KMS-11 (cell line): ENCODE measurements at regions not wholly inside any gene's neighbourhood (a gene's known extent, or its start where the extent isn't known, plus 50 kb on each side); places are given as distances from the start of the nearest gene placed in this dataset.

ENCODE experiments used
- H2AFZ ChIP-seq: fragments of 200-600 bp; sonication (generic); 2 replicates; pipeline ENCODE4 v1.6.1; 2016; ENCODE audit warnings: antibody characterized with exemption, mixed run types, low read depth
- H3K27ac ChIP-seq: fragments of 200-600 bp; sonication (generic); 2 replicates; pipeline ENCODE4 v1.6.1; 2016; ENCODE audit warnings: mild to moderate bottlenecking, mixed run types
- H3K27me3 ChIP-seq: fragments of 200-600 bp; sonication (generic); 2 replicates; pipeline ENCODE4 v1.6.1; 2017; ENCODE audit warnings: mild to moderate bottlenecking, low read depth, mixed run types, moderate library complexity; ENCODE audit not compliant: insufficient read depth
- H3K36me3 ChIP-seq: fragments of 200-600 bp; sonication (generic); 2 replicates; pipeline ENCODE4 v1.6.1; 2017; ENCODE audit warnings: mild to moderate bottlenecking, mixed run types; ENCODE audit not compliant: insufficient read depth
- H3K4me1 ChIP-seq: fragments of 200-600 bp; sonication (generic); 2 replicates; pipeline ENCODE4 v1.6.1; 2016; ENCODE audit warnings: mild to moderate bottlenecking, low read depth, mixed run types; ENCODE audit not compliant: poor library complexity, severe bottlenecking
- H3K4me2 ChIP-seq: fragments of 200-600 bp; sonication (generic); 2 replicates; pipeline ENCODE4 v1.7.0; 2016; ENCODE audit warnings: mild to moderate bottlenecking, mixed run types
- H3K4me3 ChIP-seq: fragments of 200-600 bp; sonication (generic); IDR thresholded peaks from 2 replicates; pipeline ENCODE4 v1.6.1; 2017; ENCODE audit warnings: low read depth, low read length, mixed read lengths; ENCODE audit not compliant: insufficient read depth
- H3K79me2 ChIP-seq: fragments of 200-600 bp; sonication (generic); 2 replicates; pipeline ENCODE4 v1.6.1; 2016; ENCODE audit warnings: low read depth, mixed run types; ENCODE audit not compliant: insufficient read depth
- H3K9ac ChIP-seq: fragments of 200-600 bp; sonication (generic); 2 replicates; pipeline ENCODE4 v1.6.1; 2016; ENCODE audit warnings: mild to moderate bottlenecking, mixed run types
- H4K20me1 ChIP-seq: fragments of 200-600 bp; sonication (generic); 2 replicates; pipeline ENCODE4 v1.6.1; 2016; ENCODE audit warnings: mild to moderate bottlenecking, mixed run types; ENCODE audit not compliant: insufficient read depth
- TF ChIP-seq, protein P1 (sequence below): fragments of 200-600 bp; sonication (generic); conservative IDR thresholded peaks from 2 replicates; pipeline ENCODE4 v1.6.1; 2017; ENCODE audit warnings: low read depth, mild to moderate bottlenecking, antibody characterized with exemption, low read length, moderate library complexity, mixed read lengths

DNA sequence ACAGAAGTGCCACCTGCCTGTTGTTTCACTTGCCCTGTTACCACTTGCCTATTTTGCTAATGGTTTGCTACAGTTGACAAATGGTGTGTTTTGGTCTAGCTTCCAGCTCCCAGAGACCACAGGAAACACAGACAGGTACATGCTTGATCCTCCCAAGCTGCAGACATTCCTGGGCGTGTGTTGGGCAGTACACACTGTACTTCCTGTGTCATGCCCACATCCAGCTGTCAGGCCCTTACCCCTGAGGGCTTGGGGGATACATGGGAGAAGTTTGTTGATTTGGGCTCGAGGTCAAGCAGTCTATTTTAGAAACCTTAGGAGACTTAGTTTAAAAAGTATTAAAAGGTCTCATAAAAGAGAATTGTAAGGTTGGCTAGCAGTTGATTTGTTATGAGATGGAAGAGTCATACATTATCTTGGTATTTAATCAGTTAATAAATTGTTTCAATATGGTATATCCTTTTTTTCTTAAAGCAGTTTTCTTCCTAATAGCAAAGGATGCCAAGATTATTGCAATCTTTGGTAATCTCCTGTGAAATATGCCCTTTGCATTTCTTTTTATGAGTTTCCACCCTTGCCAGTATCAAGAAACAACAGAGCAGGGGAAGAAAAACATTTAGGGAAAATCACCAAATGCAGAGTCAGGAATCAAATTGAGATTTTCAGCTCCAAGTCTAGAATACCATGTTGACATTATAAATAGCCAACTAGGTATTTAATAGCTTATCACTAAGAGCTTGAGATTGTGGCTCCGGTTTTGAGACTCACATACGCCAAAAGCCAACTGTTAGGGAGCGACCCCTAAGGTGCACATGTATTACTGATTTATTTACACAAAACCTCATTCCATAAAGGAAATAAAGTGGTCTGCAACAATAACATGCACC is 52.3 kb upstream of the CD180 start:
- Histone ChIP-seq H3K4me1 (no peaks in the 10 kb centered on the region), H3K9ac (no peak overlapping the region), H2AFZ (no peak overlapping the region), H3K27ac (no peak overlapping the region), H3K36me3 (no peaks in the 10 kb centered on the region), H3K4me3 (no peak overlapping the region), H3K79me2 (no peaks in the 10 kb centered on the region), H3K27me3 (no peaks in the 10 kb centered on the region), H3K4me2 (no peak overlapping the region), H4K20me1 (no peaks in the 10 kb centered on the region)
- TF ChIP-seq, protein P1, sequence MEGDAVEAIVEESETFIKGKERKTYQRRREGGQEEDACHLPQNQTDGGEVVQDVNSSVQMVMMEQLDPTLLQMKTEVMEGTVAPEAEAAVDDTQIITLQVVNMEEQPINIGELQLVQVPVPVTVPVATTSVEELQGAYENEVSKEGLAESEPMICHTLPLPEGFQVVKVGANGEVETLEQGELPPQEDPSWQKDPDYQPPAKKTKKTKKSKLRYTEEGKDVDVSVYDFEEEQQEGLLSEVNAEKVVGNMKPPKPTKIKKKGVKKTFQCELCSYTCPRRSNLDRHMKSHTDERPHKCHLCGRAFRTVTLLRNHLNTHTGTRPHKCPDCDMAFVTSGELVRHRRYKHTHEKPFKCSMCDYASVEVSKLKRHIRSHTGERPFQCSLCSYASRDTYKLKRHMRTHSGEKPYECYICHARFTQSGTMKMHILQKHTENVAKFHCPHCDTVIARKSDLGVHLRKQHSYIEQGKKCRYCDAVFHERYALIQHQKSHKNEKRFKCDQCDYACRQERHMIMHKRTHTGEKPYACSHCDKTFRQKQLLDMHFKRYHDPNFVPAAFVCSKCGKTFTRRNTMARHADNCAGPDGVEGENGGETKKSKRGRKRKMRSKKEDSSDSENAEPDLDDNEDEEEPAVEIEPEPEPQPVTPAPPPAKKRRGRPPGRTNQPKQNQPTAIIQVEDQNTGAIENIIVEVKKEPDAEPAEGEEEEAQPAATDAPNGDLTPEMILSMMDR: no peak

DNA sequence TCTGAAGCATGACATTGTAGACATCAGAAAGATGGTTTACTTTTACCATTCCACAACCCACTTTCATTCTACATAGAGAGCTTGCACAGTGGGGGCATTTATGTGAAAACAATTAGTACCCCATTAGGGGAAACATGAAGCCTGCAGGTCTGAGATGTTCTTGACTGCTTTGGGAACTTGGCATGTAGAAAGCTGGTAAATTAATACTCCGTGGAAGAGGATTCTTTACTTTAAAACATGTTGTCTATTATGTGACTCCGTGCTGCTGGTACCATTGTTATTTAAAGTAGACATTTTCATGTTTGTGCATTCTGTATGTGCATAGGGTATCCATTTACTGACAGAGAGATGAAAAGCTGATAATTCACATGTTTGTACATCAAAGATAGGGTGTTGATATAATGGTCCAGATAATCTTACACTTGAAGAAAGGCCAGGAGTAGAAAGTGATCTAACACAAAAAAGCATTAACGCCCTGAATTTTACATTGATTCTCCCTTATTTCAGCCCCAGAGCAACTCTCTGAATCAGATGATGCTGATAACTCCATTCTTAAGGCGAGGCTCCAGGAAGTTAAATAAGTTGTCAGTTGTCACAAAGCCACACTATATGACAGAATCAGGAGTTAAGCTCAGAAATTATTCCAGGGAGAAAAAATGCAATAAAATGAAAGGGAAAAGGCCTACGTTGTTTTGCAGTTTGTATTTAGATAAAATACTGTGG is 50.1 kb upstream of the CD180 start:
- Histone ChIP-seq H3K79me2 (no peaks in the 10 kb centered on the region), H4K20me1 (no peaks in the 10 kb centered on the region), H2AFZ (no peak overlapping the region), H3K27me3 (no peaks in the 10 kb centered on the region), H3K9ac (no peak overlapping the region), H3K4me1 (no peaks in the 10 kb centered on the region), H3K27ac (no peak overlapping the region), H3K36me3 (no peaks in the 10 kb centered on the region), H3K4me3 (no peak overlapping the region), H3K4me2 (no peak overlapping the region)
- TF ChIP-seq, protein P1: no peak
